ENCODE measurements at regions not wholly inside any gene's neighbourhood (a gene's known extent, or its start where the extent isn't known, plus 50 kb on each side); places are given as distances from the start of the nearest gene placed in this dataset.

GRCh38 chr2:173539615-173540014 is 184.9 kb downstream of the CDCA7 start:
- no peaks in the 10 kb centered on the region for H3K9me3 Mint-ChIP-seq
- no peaks in the 10 kb centered on the region for H3K36me3 Mint-ChIP-seq (ENCODE audit: insufficient read depth)
- DNase-seq: no peak
- no peaks in the 10 kb centered on the region for H3K4me1 Mint-ChIP-seq (ENCODE audit: low read depth in 2 of 2)
- no peak overlapping the region for H3K27ac Mint-ChIP-seq
- no peak overlapping the region for H3K4me3 Mint-ChIP-seq
- ATAC-seq (replicated peaks): no peak
- peaks cover 53 to 58% of the 10 kb centered on the region in 2 donors for H3K27me3 Mint-ChIP-seq

- DNase-seq: no peak
- Mint-ChIP-seq H3K27me3 (peaks cover 43 to 45% of the 10 kb centered on the region in 2 donors), H3K9me3 (no peaks in the 10 kb centered on the region), H3K36me3 (ENCODE audit: insufficient read depth) (no peaks in the 10 kb centered on the region), H3K4me1 (ENCODE audit: low read depth in 2 of 2) (peaks cover 0 to 2% of the 10 kb centered on the region in 2 donors), H3K4me3 (no peak overlapping the region), H3K27ac (no peak overlapping the region)
- no peak for ATAC-seq (replicated peaks)
Observed at GRCh38 chr2:173544641-173545363, 190.1 kb downstream of the CDCA7 start.

DNA sequence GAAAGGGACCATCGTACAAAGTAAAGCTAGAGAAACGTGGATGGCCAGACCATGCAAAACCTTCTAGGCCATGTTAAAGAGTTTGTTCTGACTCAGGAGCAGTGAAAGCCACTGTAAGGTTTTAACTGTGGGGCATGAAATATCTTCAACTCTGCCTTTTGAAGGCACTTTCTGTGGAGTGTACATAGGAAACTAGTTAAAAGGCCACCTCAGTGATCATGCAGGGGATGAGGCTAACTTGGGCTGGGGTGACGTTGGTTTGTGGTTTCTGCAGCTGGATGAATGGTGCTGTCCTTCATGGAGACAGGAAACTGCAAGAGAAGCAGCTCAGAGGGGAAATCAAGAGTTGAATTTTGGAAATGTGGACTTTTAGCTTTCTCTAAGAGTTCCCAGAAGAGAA is 190.7 kb downstream of the CDCA7 start:
- Mint-ChIP-seq H3K27me3 (peaks cover 38 to 44% of the 10 kb centered on the region in 2 donors), H3K9me3 (no peaks in the 10 kb centered on the region), H3K36me3 (ENCODE audit: insufficient read depth) (no peaks in the 10 kb centered on the region), H3K4me1 (ENCODE audit: low read depth in 2 of 2) (peaks cover 0 to 2% of the 10 kb centered on the region in 2 donors), H3K4me3 (no peak overlapping the region), H3K27ac (no peak overlapping the region)
- no peak for ATAC-seq (replicated peaks)
- no peak for DNase-seq

- no peak overlapping the region for H3K27ac Mint-ChIP-seq
- no peak for ATAC-seq (replicated peaks)
- peaks cover 2% of the 10 kb centered on the region for H3K36me3 Mint-ChIP-seq (ENCODE audit: insufficient read depth)
- H3K4me1 Mint-ChIP-seq (ENCODE audit: low read depth in 2 of 2): peaks cover 0 to 2% of the 10 kb centered on the region in 2 donors
- peaks cover 0 to 1% of the 10 kb centered on the region in 2 donors for H3K9me3 Mint-ChIP-seq
- peaks cover 54 to 55% of the 10 kb centered on the region in 2 donors for H3K27me3 Mint-ChIP-seq
- H3K4me3 Mint-ChIP-seq: no peak overlapping the region
- DNase-seq: no peak
Observed at GRCh38 chr2:173547499-173547898, 192.8 kb downstream of the CDCA7 start.

DNA sequence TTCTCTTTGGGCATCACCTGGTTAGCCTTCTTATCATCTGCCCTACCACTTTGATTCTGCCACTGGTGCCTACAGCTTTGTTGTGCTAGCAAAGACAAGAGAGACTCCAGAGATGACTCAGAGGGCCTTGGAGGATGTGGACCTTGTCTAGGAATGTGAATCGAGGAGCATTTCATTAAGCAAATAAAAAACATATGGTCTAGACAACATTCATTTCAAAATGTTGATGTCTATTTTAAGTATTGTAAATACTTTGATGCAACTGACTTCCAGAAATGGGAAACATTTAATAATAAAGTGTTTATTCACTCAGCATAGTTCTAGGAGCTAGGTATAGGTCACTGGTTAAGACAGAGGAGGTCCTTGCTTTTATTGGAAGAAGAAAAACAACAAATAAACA is 195.5 kb downstream of the CDCA7 start:
- Mint-ChIP-seq H3K9me3 (peaks cover 0 to 1% of the 10 kb centered on the region in 2 donors), H3K27me3 (peaks cover 40 to 43% of the 10 kb centered on the region in 2 donors), H3K27ac (no peak overlapping the region), H3K36me3 (ENCODE audit: insufficient read depth) (peaks cover 2% of the 10 kb centered on the region), H3K4me1 (ENCODE audit: low read depth in 2 of 2) (peaks cover 0 to 2% of the 10 kb centered on the region in 2 donors), H3K4me3 (no peak overlapping the region)
- ATAC-seq (replicated peaks): no peak
- DNase-seq: no peak

DNA sequence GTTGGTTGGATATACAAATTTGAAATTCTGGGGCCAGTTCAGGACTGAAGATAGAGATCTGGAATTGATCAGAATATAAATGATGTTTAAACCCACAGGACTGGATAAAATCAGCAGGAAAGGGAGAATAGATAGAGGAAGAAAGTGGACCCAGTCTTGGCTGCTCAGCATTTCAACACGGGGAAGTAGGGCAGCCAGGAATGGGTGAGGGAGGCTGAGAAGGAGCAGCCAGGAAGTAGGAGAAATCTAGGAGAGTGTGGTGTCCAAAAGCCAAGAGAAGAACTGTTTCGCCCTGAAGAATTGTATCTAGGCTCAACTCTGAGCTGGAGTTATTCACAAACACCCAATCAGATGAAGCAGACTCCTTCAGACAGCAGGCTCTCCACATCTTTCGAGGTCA is 197.9 kb downstream of the CDCA7 start:
- ATAC-seq (replicated peaks): no peak
- Mint-ChIP-seq H3K4me1 (ENCODE audit: low read depth in 2 of 2) (no peaks in the 10 kb centered on the region), H3K9me3 (peaks cover 0 to 1% of the 10 kb centered on the region in 2 donors), H3K27me3 (peaks cover 43 to 48% of the 10 kb centered on the region in 2 donors), H3K36me3 (ENCODE audit: insufficient read depth) (peaks cover 2% of the 10 kb centered on the region), H3K4me3 (no peak overlapping the region), H3K27ac (no peak overlapping the region)
- no peak for DNase-seq

DNA sequence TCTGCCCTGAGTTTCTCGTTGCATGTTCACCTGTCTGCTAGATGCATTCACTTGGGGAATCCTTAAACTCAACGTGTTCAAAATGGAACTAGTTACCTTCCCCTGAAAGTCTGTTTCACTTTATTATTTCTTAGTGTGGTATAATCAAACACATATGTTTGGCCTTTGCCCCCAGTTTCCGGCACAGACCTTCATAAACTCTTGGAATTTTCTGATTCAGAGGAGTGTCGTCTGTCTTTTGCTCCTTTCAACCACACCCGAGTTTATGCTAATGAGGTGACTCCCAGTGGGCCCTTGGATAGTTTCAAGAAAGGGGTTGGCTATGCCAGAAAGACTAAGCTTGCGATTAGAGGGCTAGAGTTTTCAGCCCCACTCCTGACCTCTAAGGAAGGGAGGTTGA is 198.9 kb downstream of the CDCA7 start:
- DNase-seq (no peak), ATAC-seq (replicated peaks) (no peak)
- Mint-ChIP-seq H3K36me3 (ENCODE audit: insufficient read depth) (peaks cover 2% of the 10 kb centered on the region), H3K9me3 (peaks cover 0 to 1% of the 10 kb centered on the region in 2 donors), H3K27ac (no peak overlapping the region), H3K27me3 (peaks cover 49 to 55% of the 10 kb centered on the region in 2 donors), H3K4me3 (no peak overlapping the region), H3K4me1 (ENCODE audit: low read depth in 2 of 2) (no peaks in the 10 kb centered on the region)

- ATAC-seq (replicated peaks): no peak
- no peak overlapping the region for H3K27ac Mint-ChIP-seq
- peaks cover 0 to under 1% of the 10 kb centered on the region in 2 donors for H3K9me3 Mint-ChIP-seq
- H3K27me3 Mint-ChIP-seq: peaks cover 54 to 56% of the 10 kb centered on the region in 2 donors
- H3K4me3 Mint-ChIP-seq: no peak overlapping the region
- H3K36me3 Mint-ChIP-seq (ENCODE audit: insufficient read depth): peaks cover 2% of the 10 kb centered on the region
- peaks cover 0 to 4% of the 10 kb centered on the region in 2 donors for H3K4me1 Mint-ChIP-seq (ENCODE audit: low read depth in 2 of 2)
- no peak for DNase-seq
Observed at GRCh38 chr2:173555833-173556232, 201.2 kb downstream of the CDCA7 start.

GRCh38 chr2:173556816-173557215 is 202.1 kb downstream of the CDCA7 start:
- no peak overlapping the region for H3K4me3 Mint-ChIP-seq
- ATAC-seq (replicated peaks): no peak
- DNase-seq: no peak
- no peaks in the 10 kb centered on the region for H3K9me3 Mint-ChIP-seq
- H3K27ac Mint-ChIP-seq: no peak overlapping the region
- peaks cover 2% of the 10 kb centered on the region for H3K36me3 Mint-ChIP-seq (ENCODE audit: insufficient read depth)
- peaks cover 0 to 4% of the 10 kb centered on the region in 2 donors for H3K4me1 Mint-ChIP-seq (ENCODE audit: low read depth in 2 of 2)
- peaks cover 56 to 61% of the 10 kb centered on the region in 2 donors for H3K27me3 Mint-ChIP-seq

DNA sequence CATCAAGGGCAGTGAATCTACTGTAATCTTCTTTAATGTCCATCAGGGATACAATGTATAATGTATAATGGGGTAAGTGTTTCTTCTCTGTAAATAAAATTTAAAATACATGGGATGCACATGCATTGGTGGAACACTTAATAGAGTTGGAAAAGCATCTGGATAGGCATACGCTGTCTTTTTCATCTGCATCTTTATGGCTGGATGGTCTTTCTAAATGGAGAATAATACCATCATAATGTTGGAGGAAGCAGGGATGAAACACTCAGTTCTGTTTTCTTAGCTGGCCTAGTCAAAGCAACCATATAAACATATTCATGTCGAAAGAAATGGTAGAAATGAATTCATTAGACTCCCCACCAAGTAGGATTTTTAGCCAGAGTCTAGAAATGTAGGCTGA is 202.8 kb downstream of the CDCA7 start:
- no peak for DNase-seq

GRCh38 chr2:173567493-173567892 is 212.8 kb downstream of the CDCA7 start:
- H3K9me3 Mint-ChIP-seq: no peaks in the 10 kb centered on the region
- peaks cover 0 to 3% of the 10 kb centered on the region in 2 donors for H3K4me1 Mint-ChIP-seq (ENCODE audit: low read depth in 2 of 2)
- no peaks in the 10 kb centered on the region for H3K36me3 Mint-ChIP-seq (ENCODE audit: insufficient read depth)
- DNase-seq (no peak), ATAC-seq (replicated peaks) (no peak)
- peaks cover 36 to 62% of the 10 kb centered on the region in 2 donors for H3K27me3 Mint-ChIP-seq
- H3K4me3 Mint-ChIP-seq: no peak overlapping the region
- H3K27ac Mint-ChIP-seq: no peak overlapping the region

More for the DNA sequence above, 202.8 kb downstream of the CDCA7 start:
- H3K4me1 Mint-ChIP-seq (ENCODE audit: low read depth in 2 of 2): peaks cover 0 to 4% of the 10 kb centered on the region in 2 donors
- no peak overlapping the region for H3K27ac Mint-ChIP-seq
- no peak for ATAC-seq (replicated peaks)
- H3K36me3 Mint-ChIP-seq (ENCODE audit: insufficient read depth): no peaks in the 10 kb centered on the region
- H3K4me3 Mint-ChIP-seq: no peak overlapping the region
- H3K27me3 Mint-ChIP-seq: peaks cover 57 to 68% of the 10 kb centered on the region in 2 donors
- H3K9me3 Mint-ChIP-seq: no peaks in the 10 kb centered on the region

GRCh38 chr2:173568054-173568453 is 213.4 kb downstream of the CDCA7 start:
- H3K27ac Mint-ChIP-seq: no peak overlapping the region
- ATAC-seq (replicated peaks) (no peak), DNase-seq (no peak)
- peaks cover 0 to 3% of the 10 kb centered on the region in 2 donors for H3K4me1 Mint-ChIP-seq (ENCODE audit: low read depth in 2 of 2)
- H3K9me3 Mint-ChIP-seq: no peaks in the 10 kb centered on the region
- H3K36me3 Mint-ChIP-seq (ENCODE audit: insufficient read depth): no peaks in the 10 kb centered on the region
- no peak overlapping the region for H3K4me3 Mint-ChIP-seq
- H3K27me3 Mint-ChIP-seq: peaks cover 31 to 56% of the 10 kb centered on the region in 2 donors

DNA sequence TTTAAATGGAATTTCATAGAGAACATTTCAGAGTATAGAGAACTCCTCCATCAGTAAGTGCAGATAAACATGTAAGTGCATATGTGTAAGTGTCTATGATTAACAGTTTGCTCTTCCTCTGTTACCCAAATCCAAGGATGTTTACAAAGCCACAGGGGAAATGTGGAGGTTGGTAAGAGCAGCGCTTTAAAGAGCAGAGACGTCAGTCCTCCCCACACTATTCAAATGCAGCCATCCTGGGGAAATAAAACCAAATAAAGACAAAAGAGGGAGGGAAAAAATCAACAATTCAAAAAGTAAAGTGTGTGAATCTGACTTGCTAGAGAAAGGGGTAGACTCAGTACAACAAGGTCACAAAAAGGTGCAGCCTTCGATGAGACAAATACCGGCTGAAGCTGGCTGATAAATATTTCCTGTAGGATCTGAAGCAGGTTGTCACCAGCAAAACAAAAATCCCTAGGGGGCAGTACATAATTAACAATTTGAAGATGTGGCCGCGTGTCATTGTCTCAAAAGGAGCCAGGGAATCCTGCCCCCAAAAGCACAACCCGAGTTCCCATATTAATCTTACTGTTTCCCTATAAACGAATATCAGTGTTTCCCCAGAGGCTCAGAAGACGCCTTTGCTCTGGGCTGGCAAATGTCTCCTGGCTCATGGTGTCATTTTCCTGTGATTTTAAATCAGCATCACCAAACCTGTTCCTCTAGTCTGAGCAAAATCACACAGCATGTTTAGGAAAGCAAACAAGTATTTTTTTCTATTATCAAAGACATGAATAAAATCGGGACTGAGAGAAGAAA is 216.5 kb downstream of the CDCA7 start:
- ATAC-seq (replicated peaks) (no peak), DNase-seq (no peak)
- peaks cover 0 to 3% of the 10 kb centered on the region in 2 donors for H3K4me1 Mint-ChIP-seq (ENCODE audit: low read depth in 2 of 2)
- H3K27ac Mint-ChIP-seq: no peak overlapping the region
- H3K36me3 Mint-ChIP-seq (ENCODE audit: insufficient read depth): no peaks in the 10 kb centered on the region
- no peak overlapping the region for H3K4me3 Mint-ChIP-seq
- peaks cover 22 to 37% of the 10 kb centered on the region in 2 donors for H3K27me3 Mint-ChIP-seq
- H3K9me3 Mint-ChIP-seq: peaks cover 0 to 5% of the 10 kb centered on the region in 2 donors

All from effector memory CD8-positive, alpha-beta T cell (primary cell).